Activated CD8-positive, alpha-beta T cell treated with anti-CD3 and anti-CD28 coated beads for 36 hours (primary cell): ENCODE measurements at regions not wholly inside any gene's neighbourhood (a gene's known extent, or its start where the extent isn't known, plus 50 kb on each side); places are given as distances from the start of the nearest gene placed in this dataset.

Source experiments
- ATAC-seq: fragments of 200-7000 bp; cut with Tn5 transposase; one replicate; pipeline ENCODE4 v1.10.0; 2021; ENCODE audit warnings: mild to moderate bottlenecking, moderate library complexity
- CTCF ChIA-PET: fragments of 350-600 bp; sonication (Branson Sonifier 250); formaldehyde crosslinking; loops from one replicate; lab custom pipeline; 2021; ENCODE audit warnings: antibody characterized with exemption; lab: Charles Lee
- POLR2A ChIA-PET: fragments of 350-600 bp; sonication (Branson Sonifier 250); formaldehyde crosslinking; loops from one replicate; lab custom pipeline; 2021; ENCODE audit warnings: antibody characterized with exemption; lab: Charles Lee
- DNase-seq: peaks from one replicate; pipeline ENCODE4 v3.0.0-alpha.2; 2020
- H3K27ac Mint-ChIP-seq: one replicate; pipeline ENCODE4 v1.8.0; 2021; ENCODE audit warnings: mild to moderate bottlenecking, mixed read lengths
- H3K27me3 Mint-ChIP-seq: one replicate; pipeline ENCODE4 v1.8.0; 2021; ENCODE audit warnings: mixed read lengths
- H3K36me3 Mint-ChIP-seq: one replicate; pipeline ENCODE4 v1.8.0; 2021; ENCODE audit warnings: low read depth, mixed read lengths
- H3K4me1 Mint-ChIP-seq: one replicate; pipeline ENCODE4 v1.8.0; 2021; ENCODE audit warnings: low read depth, mixed read lengths
- H3K4me3 Mint-ChIP-seq: one replicate; pipeline ENCODE4 v1.8.0; 2021; ENCODE audit warnings: mild to moderate bottlenecking, moderate library complexity, mixed read lengths
- H3K9me3 Mint-ChIP-seq: one replicate; pipeline ENCODE4 v1.8.0; 2021; ENCODE audit warnings: mixed read lengths
- CTCF ChIP-seq: fragments of 200-600 bp; IDR thresholded peaks from one replicate; pipeline ENCODE4 v1.8.0; 2022; ENCODE audit warnings: antibody characterized with exemption, mild to moderate bottlenecking
- intact Hi-C: fragments of 100-400 bp; cut with micrococcal nuclease; formaldehyde crosslinking; loops from one replicate; pipeline ENCODE4 v1.10.0; 2022

GRCh38 chr18:39345321-39345720 is 1779.7 kb upstream of the CELF4 start:
- Mint-ChIP-seq H3K9me3 (peaks cover 1% of the 10 kb centered on the region), H3K4me1 (no peaks in the 10 kb centered on the region), H3K4me3 (no peak overlapping the region)

GRCh38 chr18:39344487-39344886 is 1778.9 kb upstream of the CELF4 start:
- ChIA-PET POLR2A (no interaction called here), CTCF (no interaction called here)
- peaks cover 6% of the 10 kb centered on the region for H3K9me3 Mint-ChIP-seq
- intact Hi-C loops, result no loop called here
- H3K36me3 Mint-ChIP-seq, result no peaks in the 10 kb centered on the region
- DNase-seq, result no peak
- no peak overlapping the region for H3K27ac Mint-ChIP-seq
- no peaks in the 10 kb centered on the region for H3K4me1 Mint-ChIP-seq
- ATAC-seq, result no peak
- no peak for TF ChIP-seq CTCF
- H3K4me3 Mint-ChIP-seq, result no peak overlapping the region
- H3K27me3 Mint-ChIP-seq, result no peaks in the 10 kb centered on the region

More at GRCh38 chr18:39345321-39345720, 1779.7 kb upstream of the CELF4 start:
- intact Hi-C loops, result no loop called here
- no peaks in the 10 kb centered on the region for H3K36me3 Mint-ChIP-seq
- CTCF ChIA-PET, result no interaction called here
- no peak overlapping the region for H3K27ac Mint-ChIP-seq
- TF ChIP-seq CTCF, result no peak
- ATAC-seq (no peak), DNase-seq (no peak)
- POLR2A ChIA-PET, result no interaction called here
- no peaks in the 10 kb centered on the region for H3K27me3 Mint-ChIP-seq

- Mint-ChIP-seq H3K4me3 (no peak overlapping the region), H3K27ac (no peak overlapping the region), H3K27me3 (no peaks in the 10 kb centered on the region), H3K9me3 (peaks cover 6% of the 10 kb centered on the region), H3K4me1 (no peaks in the 10 kb centered on the region), H3K36me3 (no peaks in the 10 kb centered on the region)
- no peak for DNase-seq
- ChIA-PET CTCF (no interaction called here), POLR2A (no interaction called here)
- no peak for ATAC-seq
- TF ChIP-seq CTCF, result no peak
- intact Hi-C loops, result no loop called here
These were observed 1775.5 kb upstream of the CELF4 start for GRCh38 chr18:39341129-39341528.

- intact Hi-C loops, result no loop called here
- CTCF ChIA-PET, result no interaction called here
- Mint-ChIP-seq H3K27me3 (no peaks in the 10 kb centered on the region), H3K36me3 (no peaks in the 10 kb centered on the region), H3K9me3 (peaks cover 6% of the 10 kb centered on the region), H3K27ac (no peak overlapping the region), H3K4me3 (no peak overlapping the region), H3K4me1 (no peaks in the 10 kb centered on the region)
- ATAC-seq, result no peak
- TF ChIP-seq CTCF, result no peak
- DNase-seq, result no peak
- POLR2A ChIA-PET, result no interaction called here
These were observed 1774.8 kb upstream of the CELF4 start for GRCh38 chr18:39340418-39340817.

GRCh38 chr18:39329496-39330275 is 1764.1 kb upstream of the CELF4 start:
- Mint-ChIP-seq H3K27ac (no peak overlapping the region), H3K4me3 (no peak overlapping the region), H3K9me3 (no peaks in the 10 kb centered on the region), H3K4me1 (no peaks in the 10 kb centered on the region), H3K36me3 (no peaks in the 10 kb centered on the region), H3K27me3 (no peaks in the 10 kb centered on the region)
- intact Hi-C loops, result no loop called here
- TF ChIP-seq CTCF, result no peak
- POLR2A ChIA-PET, result no interaction called here
- ATAC-seq (no peak), DNase-seq (no peak)
- CTCF ChIA-PET, result no interaction called here
